GM12874 (cell line): ENCODE measurements at regions not wholly inside any gene's neighbourhood (a gene's known extent, or its start where the extent isn't known, plus 50 kb on each side); places are given as distances from the start of the nearest gene placed in this dataset.

Experiments
- CTCF ChIP-seq: IDR thresholded peaks from 2 replicates; pipeline ENCODE4 v1.5.1; 2011; ENCODE audit warnings: low read depth, mild to moderate bottlenecking, control low read depth, low read length, moderate library complexity; ENCODE audit not compliant: insufficient read depth

- no peak for TF ChIP-seq CTCF
Measured at GRCh38 chr11:24233041-24233440, 263.8 kb upstream of the LUZP2 start.

GRCh38 chr11:24234822-24235508 is 261.9 kb upstream of the LUZP2 start:
- TF ChIP-seq CTCF: no peak

GRCh38 chr11:24238771-24239645 is 257.8 kb upstream of the LUZP2 start:
- TF ChIP-seq CTCF: no peak

GRCh38 chr11:24239930-24240329 is 256.9 kb upstream of the LUZP2 start:
- no peak for TF ChIP-seq CTCF

GRCh38 chr11:24240496-24241175 is 256.2 kb upstream of the LUZP2 start:
- no peak for TF ChIP-seq CTCF

GRCh38 chr11:24246715-24247114 is 250.1 kb upstream of the LUZP2 start:
- TF ChIP-seq CTCF: no peak

GRCh38 chr11:24247846-24248245 is 249.0 kb upstream of the LUZP2 start:
- no peak for TF ChIP-seq CTCF
